Breast epithelium (tissue), 3 donors: ENCODE measurements at regions not wholly inside any gene's neighbourhood (a gene's known extent, or its start where the extent isn't known, plus 50 kb on each side); places are given as distances from the start of the nearest gene placed in this dataset.

Experiments used
- POLR2A ChIP-seq: fragments of 450-650 bp; IDR thresholded peaks from one replicate; pipeline ENCODE4 v1.6.1; 2016; ENCODE audit warnings: antibody characterized with exemption, mild to moderate bottlenecking, moderate library complexity
- POLR2AphosphoS5 ChIP-seq, 3 donors: sonication (generic); formaldehyde crosslinking; IDR thresholded peaks; one replicate each; pipeline ENCODE4 v1.6.1; 2017; ENCODE audit warnings: antibody characterized with exemption in 3 of 3
- TF ChIP-seq, protein P1 (sequence below), 3 donors: fragments of 450-650 bp; IDR thresholded peaks; one replicate each; pipeline ENCODE4 v1.5.1; 2016 to 2017; ENCODE audit warnings: antibody characterized with exemption in 3 of 3, mild to moderate bottlenecking in 3 of 3, moderate library complexity in 3 of 3

DNA sequence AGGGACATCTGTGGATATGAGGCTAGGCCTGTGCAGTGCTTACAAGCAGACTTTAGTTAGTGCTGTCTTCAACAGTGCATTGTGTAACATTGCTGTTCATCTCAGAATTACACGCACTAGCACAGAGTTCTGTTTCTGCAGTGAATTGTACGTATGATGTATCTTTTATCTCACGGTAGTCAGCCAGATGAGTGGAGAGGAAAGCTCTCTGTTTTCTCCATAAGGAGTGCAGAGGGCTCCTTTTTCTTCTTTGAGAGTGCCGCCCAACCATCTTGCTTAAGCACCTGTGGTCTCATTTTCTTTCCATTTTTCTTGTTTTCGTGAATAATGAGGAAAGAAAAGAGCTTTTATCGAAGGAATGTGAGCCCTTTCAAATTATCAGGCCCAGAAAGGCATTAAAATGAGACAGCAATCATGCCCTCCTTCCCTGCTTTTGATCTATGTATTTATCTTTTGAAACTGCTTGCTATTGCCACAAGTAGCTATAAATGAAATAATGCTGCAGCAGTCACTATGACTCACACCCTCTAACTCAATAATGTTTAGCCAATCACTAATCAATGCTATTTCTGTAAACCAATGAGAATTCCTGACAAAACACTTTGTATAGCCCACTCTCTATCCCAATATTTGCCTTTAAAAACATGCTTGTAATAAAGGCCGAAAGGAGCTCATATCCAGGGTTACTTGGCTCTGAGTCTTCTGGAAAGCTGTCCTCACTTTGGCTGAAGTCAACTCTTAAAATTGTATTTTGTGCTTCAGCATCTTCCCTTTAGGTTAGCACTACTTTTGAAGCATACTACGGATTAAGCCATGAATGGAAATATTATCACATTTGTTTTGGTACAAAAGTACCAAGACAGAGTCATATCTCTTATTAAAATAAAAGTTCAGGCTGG lies 226.0 kb upstream of the P2RY1 start:
- TF ChIP-seq POLR2AphosphoS5 (IDR thresholded peaks at IDR 0.05) (no peak), POLR2A (no peak)
- TF ChIP-seq, protein P1, sequence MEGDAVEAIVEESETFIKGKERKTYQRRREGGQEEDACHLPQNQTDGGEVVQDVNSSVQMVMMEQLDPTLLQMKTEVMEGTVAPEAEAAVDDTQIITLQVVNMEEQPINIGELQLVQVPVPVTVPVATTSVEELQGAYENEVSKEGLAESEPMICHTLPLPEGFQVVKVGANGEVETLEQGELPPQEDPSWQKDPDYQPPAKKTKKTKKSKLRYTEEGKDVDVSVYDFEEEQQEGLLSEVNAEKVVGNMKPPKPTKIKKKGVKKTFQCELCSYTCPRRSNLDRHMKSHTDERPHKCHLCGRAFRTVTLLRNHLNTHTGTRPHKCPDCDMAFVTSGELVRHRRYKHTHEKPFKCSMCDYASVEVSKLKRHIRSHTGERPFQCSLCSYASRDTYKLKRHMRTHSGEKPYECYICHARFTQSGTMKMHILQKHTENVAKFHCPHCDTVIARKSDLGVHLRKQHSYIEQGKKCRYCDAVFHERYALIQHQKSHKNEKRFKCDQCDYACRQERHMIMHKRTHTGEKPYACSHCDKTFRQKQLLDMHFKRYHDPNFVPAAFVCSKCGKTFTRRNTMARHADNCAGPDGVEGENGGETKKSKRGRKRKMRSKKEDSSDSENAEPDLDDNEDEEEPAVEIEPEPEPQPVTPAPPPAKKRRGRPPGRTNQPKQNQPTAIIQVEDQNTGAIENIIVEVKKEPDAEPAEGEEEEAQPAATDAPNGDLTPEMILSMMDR (IDR thresholded peaks at IDR 0.05), result no peak
